Loucy (cell line): ENCODE measurements at regions not wholly inside any gene's neighbourhood (a gene's known extent, or its start where the extent isn't known, plus 50 kb on each side); places are given as distances from the start of the nearest gene placed in this dataset.

ENCODE experiments used
- CTCF ChIP-seq: fragments of 200-600 bp; sonication (generic); conservative IDR thresholded peaks from 2 replicates; pipeline ENCODE4 v1.5.1; 2014; ENCODE audit warnings: mild to moderate bottlenecking, antibody characterized with exemption, low read length
- EZH2phosphoT487 ChIP-seq: fragments of 200-600 bp; IDR thresholded peaks from 2 replicates; pipeline ENCODE4 v1.6.1; 2018; ENCODE audit warnings: antibody characterized with exemption, mild to moderate bottlenecking, moderate library complexity, borderline replicate concordance

- TF ChIP-seq CTCF (no peak), EZH2phosphoT487 (no peak)
These were observed 487.0 kb upstream of the RGS18 start for GRCh38 chr1:191671236-191671635.
